ENCODE measurements at regions not wholly inside any gene's neighbourhood (a gene's known extent, or its start where the extent isn't known, plus 50 kb on each side); places are given as distances from the start of the nearest gene placed in this dataset.

GRCh38 chr11:28505232-28505631 lies 397.0 kb downstream of the METTL15 start:
- Histone ChIP-seq H3K27me3 (ENCODE audit: insufficient read depth, low read length, poor library complexity) (no peaks in the 10 kb centered on the region), H3K79me2 (ENCODE audit: insufficient read depth, low read length) (no peaks in the 10 kb centered on the region), H4K20me1 (ENCODE audit: insufficient read depth, low read length) (no peaks in the 10 kb centered on the region), H3K9ac (ENCODE audit: low read depth, low read length) (no peak overlapping the region), H3K27ac (ENCODE audit: low read length) (no peak overlapping the region), H3K4me1 (ENCODE audit: insufficient read depth, low read length) (no peaks in the 10 kb centered on the region), H3K4me3 (ENCODE audit: low read depth in 1 of 2, low read length in 2 of 2) (no peak overlapping the region), H2AFZ (ENCODE audit: low read depth, low read length) (no peak overlapping the region), H3K4me2 (ENCODE audit: insufficient read depth, low read length) (no peak overlapping the region), H3K36me3 (ENCODE audit: insufficient read depth, low read length) (no peaks in the 10 kb centered on the region), H3K9me3 (ENCODE audit: insufficient read depth, low read length, severe bottlenecking) (no peaks in the 10 kb centered on the region)
- TF ChIP-seq EZH2 (IDR thresholded peaks at IDR 0.05; ENCODE audit: borderline replicate concordance, low read depth, low read length, severe bottlenecking) (no peak), CTCF (IDR thresholded peaks at IDR 0.05; ENCODE audit: borderline replicate concordance, extremely low read depth, low read length, poor library complexity, severe bottlenecking) (no peak)
- DNase-seq (no peak), ATAC-seq (ENCODE audit: insufficient read depth, low read depth) (no peak)

GRCh38 chr11:28504555-28505110 lies 396.4 kb downstream of the METTL15 start:
- Histone ChIP-seq H3K27ac (ENCODE audit: low read length) (no peak overlapping the region), H4K20me1 (ENCODE audit: insufficient read depth, low read length) (no peaks in the 10 kb centered on the region), H2AFZ (ENCODE audit: low read depth, low read length) (no peak overlapping the region), H3K4me3 (ENCODE audit: low read depth in 1 of 2, low read length in 2 of 2) (no peak overlapping the region), H3K4me1 (ENCODE audit: insufficient read depth, low read length) (no peaks in the 10 kb centered on the region), H3K4me2 (ENCODE audit: insufficient read depth, low read length) (no peak overlapping the region), H3K27me3 (ENCODE audit: insufficient read depth, low read length, poor library complexity) (no peaks in the 10 kb centered on the region), H3K9ac (ENCODE audit: low read depth, low read length) (no peak overlapping the region), H3K9me3 (ENCODE audit: insufficient read depth, low read length, severe bottlenecking) (no peaks in the 10 kb centered on the region), H3K36me3 (ENCODE audit: insufficient read depth, low read length) (no peaks in the 10 kb centered on the region), H3K79me2 (ENCODE audit: insufficient read depth, low read length) (no peaks in the 10 kb centered on the region)
- ATAC-seq (ENCODE audit: insufficient read depth, low read depth) (no peak), DNase-seq (no peak)
- TF ChIP-seq CTCF (IDR thresholded peaks at IDR 0.05; ENCODE audit: borderline replicate concordance, extremely low read depth, low read length, poor library complexity, severe bottlenecking) (no peak), EZH2 (IDR thresholded peaks at IDR 0.05; ENCODE audit: borderline replicate concordance, low read depth, low read length, severe bottlenecking) (no peak)

- no peak for ATAC-seq (ENCODE audit: insufficient read depth, low read depth)
Measured at GRCh38 chr11:28495333-28495732, 387.1 kb downstream of the METTL15 start.

More at GRCh38 chr11:28495333-28495732, 387.1 kb downstream of the METTL15 start:
- no peaks in the 10 kb centered on the region for H4K20me1 ChIP-seq (ENCODE audit: insufficient read depth, low read length)
- no peak overlapping the region for H3K9ac ChIP-seq (ENCODE audit: low read depth, low read length)
- no peak overlapping the region for H3K4me3 ChIP-seq (ENCODE audit: low read depth in 1 of 2, low read length in 2 of 2)
- H3K9me3 ChIP-seq (ENCODE audit: insufficient read depth, low read length, severe bottlenecking): no peaks in the 10 kb centered on the region
- no peaks in the 10 kb centered on the region for H3K79me2 ChIP-seq (ENCODE audit: insufficient read depth, low read length)
- no peak overlapping the region for H3K4me2 ChIP-seq (ENCODE audit: insufficient read depth, low read length)
- no peaks in the 10 kb centered on the region for H3K27me3 ChIP-seq (ENCODE audit: insufficient read depth, low read length, poor library complexity)
- no peak for TF ChIP-seq EZH2 (IDR thresholded peaks at IDR 0.05; ENCODE audit: borderline replicate concordance, low read depth, low read length, severe bottlenecking)
- no peak for TF ChIP-seq CTCF (IDR thresholded peaks at IDR 0.05; ENCODE audit: borderline replicate concordance, extremely low read depth, low read length, poor library complexity, severe bottlenecking)
- no peak for DNase-seq
- H3K4me1 ChIP-seq (ENCODE audit: insufficient read depth, low read length): no peaks in the 10 kb centered on the region
- no peaks in the 10 kb centered on the region for H3K36me3 ChIP-seq (ENCODE audit: insufficient read depth, low read length)
- H2AFZ ChIP-seq (ENCODE audit: low read depth, low read length): no peak overlapping the region
- H3K27ac ChIP-seq (ENCODE audit: low read length): no peak overlapping the region

Measured in DND-41 (cell line).